GM12878 (cell line): ENCODE measurements at regions not wholly inside any gene's neighbourhood (a gene's known extent, or its start where the extent isn't known, plus 50 kb on each side); places are given as distances from the start of the nearest gene placed in this dataset.

ENCODE experiments used
- ATAC-seq: fragments of 200-7000 bp; cut with Tn5 transposase; 3 replicates; pipeline ENCODE4 v1.9.1; 2020; ENCODE audit warnings: mild to moderate bottlenecking, moderate library complexity
- BruUV-seq: library from RNA; stranded (reverse); fragments of 400-500 nt; replicated peaks from 2 replicates; lab custom pipeline; 2021; lab: Mats Ljungman, UMichigan
- CTCF ChIA-PET: fragments of 300-600 bp; sonication (Branson Sonifier 250); formaldehyde crosslinking; extraction: SDS; loops from one replicate; lab custom pipeline; 2021; ENCODE audit warnings: inconsistent platforms; lab: Yijun Ruan, JAX
- POLR2A ChIA-PET: fragments of 350-600 bp; formaldehyde crosslinking; extraction: SDS; loops from one replicate; lab custom pipeline; 2021; ENCODE audit warnings: inconsistent platforms; lab: Charles Lee
- RAD21 ChIA-PET: fragments of 300-600 bp; sonication (Branson Sonifier 250); formaldehyde crosslinking; loops from one replicate; lab custom pipeline; 2023; ENCODE audit warnings: antibody characterized with exemption; ENCODE audit not compliant: unreplicated experiment; lab: Charles Lee
- SMC1A ChIA-PET: fragments of 300-600 bp; sonication (Branson Sonifier 250); formaldehyde crosslinking; loops from one replicate; lab custom pipeline; 2023; ENCODE audit not compliant: unreplicated experiment, uncharacterized antibody; lab: Charles Lee
- DNase-seq: peaks from one replicate; pipeline ENCODE4 v3.0.0-alpha.2; 2011; ENCODE audit warnings: low read depth, low spot score
- FAIRE-seq: peaks from 3 replicates; lab custom pipeline; 2011; peaks lifted over from hg19 to GRCh38; lab: Jason Lieb, UNC
- H2AFZ ChIP-seq: 2 replicates; pipeline ENCODE4 v1.6.0; 2011; ENCODE audit warnings: low read depth, low read length, control low read depth; ENCODE audit not compliant: control insufficient read depth
- H3K27ac ChIP-seq: 2 replicates; pipeline ENCODE4 v1.5.1; 2011; ENCODE audit warnings: control low read depth; ENCODE audit not compliant: control insufficient read depth, insufficient read depth
- H3K27me3 ChIP-seq, 2 experiments: replicated peaks in 1 of 2; 2 replicates each; pipeline versions ENCODE4 v1.6.0 to v1.6.1; 2011; ENCODE audit warnings: low read length in 1 of 2; ENCODE audit not compliant: control insufficient read depth in 2 of 2, insufficient read depth in 2 of 2
- H3K36me3 ChIP-seq, 2 experiments: 2 replicates each; pipeline ENCODE4 v1.5.1; 2011; ENCODE audit warnings: low read length in 1 of 2; ENCODE audit not compliant: control insufficient read depth in 2 of 2, insufficient read depth in 2 of 2
- H3K4me1 ChIP-seq: 2 replicates; pipeline ENCODE4 v1.6.1; 2011; ENCODE audit warnings: mild to moderate bottlenecking, low read length, moderate library complexity, mixed read lengths; ENCODE audit not compliant: control insufficient read depth, insufficient read depth
- H3K4me2 ChIP-seq: 2 replicates; pipeline ENCODE4 v1.6.0; 2011; ENCODE audit warnings: control low read depth; ENCODE audit not compliant: control insufficient read depth, insufficient read depth
- H3K4me3 ChIP-seq: fragments of 200-600 bp; sonication (generic); 2 replicates; pipeline ENCODE4 v1.5.1; 2016
- H3K79me2 ChIP-seq: 2 replicates; pipeline ENCODE4 v1.6.0; 2011; ENCODE audit warnings: low read length; ENCODE audit not compliant: control insufficient read depth, insufficient read depth
- H3K9ac ChIP-seq: 2 replicates; pipeline ENCODE4 v1.8.0; 2011; ENCODE audit warnings: low read length, control low read depth, mixed read lengths; ENCODE audit not compliant: control insufficient read depth, insufficient read depth
- H3K9me3 ChIP-seq: replicated peaks from 3 replicates; pipeline ENCODE4 v1.5.1; 2011; ENCODE audit warnings: mild to moderate bottlenecking, low read length; ENCODE audit not compliant: control insufficient read depth, insufficient read depth
- H4K20me1 ChIP-seq: 2 replicates; pipeline ENCODE4 v1.6.0; 2011; ENCODE audit not compliant: control insufficient read depth, insufficient read depth
- ATF7 ChIP-seq: fragments of 450-650 bp; IDR thresholded peaks from 2 replicates; pipeline ENCODE4 v1.6.1; 2016; ENCODE audit warnings: low read depth, mild to moderate bottlenecking
- FOXK2 ChIP-seq: fragments of 450-650 bp; IDR thresholded peaks from 2 replicates; pipeline ENCODE4 v1.6.1; 2017; ENCODE audit warnings: mild to moderate bottlenecking, moderate library complexity
- ZBED1 ChIP-seq: IDR thresholded peaks from 2 replicates; pipeline ENCODE4 v1.6.1; 2016; ENCODE audit warnings: borderline replicate concordance
- ZBTB4 ChIP-seq: fragments of 450-650 bp; formaldehyde crosslinking; IDR thresholded peaks from 2 replicates; pipeline ENCODE4 v1.4.0; 2022; ENCODE audit warnings: mild to moderate bottlenecking, moderate library complexity
- WGBS: methylation state at CpG from one replicate; pipeline ENCODE4 v1.1.6; 2016; ENCODE audit warnings: low lambda C conversion rate; ENCODE audit not compliant: insufficient replicate concordance, insufficient coverage; ENCODE audit errors: missing lambda C conversion rate; 5-methylcytosine and 5-hydroxymethylcytosine counted together
- in situ Hi-C: fragments of 300-500 bp; cut with MboI; formaldehyde crosslinking; loops from 9 replicates; pipeline ENCODE4 v1.14.3; 2018; ENCODE audit warnings: mixed read lengths
- intact Hi-C: fragments of 100-400 bp; cut with micrococcal nuclease; formaldehyde crosslinking; loops from one replicate; pipeline ENCODE4 v1.14.2; 2022; ENCODE audit not compliant: unreplicated experiment
- TF ChIP-seq, protein P1 (sequence below): fragments of 450-650 bp; IDR thresholded peaks from 2 replicates; pipeline ENCODE4 v1.6.1; 2018; ENCODE audit warnings: borderline replicate concordance, mild to moderate bottlenecking; ENCODE audit not compliant: partially characterized antibody

- ATAC-seq (no peak), FAIRE-seq (no peak), DNase-seq (no peak)
- ChIA-PET SMC1A (no interaction called here), CTCF (no interaction called here), RAD21 (no interaction called here), POLR2A (no interaction called here)
- Histone ChIP-seq H3K9me3 (no peaks in the 10 kb centered on the region; the same call in 2 of the 3 replicates), H3K79me2 (no peaks in the 10 kb centered on the region), H3K27me3 (no peaks in the 10 kb centered on the region; a peak in 1 of 4 replicates), H3K9ac (no peak overlapping the region), H3K4me3 (no peak overlapping the region), H4K20me1 (no peaks in the 10 kb centered on the region), H3K4me2 (no peak overlapping the region), H3K36me3 (no peaks in the 10 kb centered on the region), H3K4me1 (no peaks in the 10 kb centered on the region), H3K27ac (no peak overlapping the region), H2AFZ (no peak overlapping the region)
- intact Hi-C loops = no loop called here
- WGBS = 11% methylated on average over 4 of the region's 4 CpGs
- TF ChIP-seq, protein P1, sequence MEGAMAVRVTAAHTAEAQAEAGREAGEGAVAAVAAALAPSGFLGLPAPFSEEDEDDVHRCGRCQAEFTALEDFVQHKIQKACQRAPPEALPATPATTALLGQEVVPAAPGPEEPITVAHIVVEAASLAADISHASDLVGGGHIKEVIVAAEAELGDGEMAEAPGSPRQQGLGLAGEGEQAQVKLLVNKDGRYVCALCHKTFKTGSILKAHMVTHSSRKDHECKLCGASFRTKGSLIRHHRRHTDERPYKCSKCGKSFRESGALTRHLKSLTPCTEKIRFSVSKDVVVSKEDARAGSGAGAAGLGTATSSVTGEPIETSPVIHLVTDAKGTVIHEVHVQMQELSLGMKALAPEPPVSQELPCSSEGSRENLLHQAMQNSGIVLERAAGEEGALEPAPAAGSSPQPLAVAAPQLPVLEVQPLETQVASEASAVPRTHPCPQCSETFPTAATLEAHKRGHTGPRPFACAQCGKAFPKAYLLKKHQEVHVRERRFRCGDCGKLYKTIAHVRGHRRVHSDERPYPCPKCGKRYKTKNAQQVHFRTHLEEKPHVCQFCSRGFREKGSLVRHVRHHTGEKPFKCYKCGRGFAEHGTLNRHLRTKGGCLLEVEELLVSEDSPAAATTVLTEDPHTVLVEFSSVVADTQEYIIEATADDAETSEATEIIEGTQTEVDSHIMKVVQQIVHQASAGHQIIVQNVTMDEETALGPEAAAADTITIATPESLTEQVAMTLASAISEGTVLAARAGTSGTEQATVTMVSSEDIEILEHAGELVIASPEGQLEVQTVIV = no peak
- TF ChIP-seq ATF7 = no peak
- TF ChIP-seq FOXK2 = no peak
- no peak for TF ChIP-seq ZBED1
- no peak for TF ChIP-seq ZBTB4
- BruUV-seq = no TSS peak
- in situ Hi-C loops = no loop called here
Observed at GRCh38 chr13:111610081-111610480, 289.6 kb downstream of the TEX29 start.
